C4-2B (cell line): ENCODE measurements at regions not wholly inside any gene's neighbourhood (a gene's known extent, or its start where the extent isn't known, plus 50 kb on each side); places are given as distances from the start of the nearest gene placed in this dataset.

Experiments used
- H3K27ac ChIP-seq: fragments of 450-650 bp; 2 replicates; pipeline ENCODE4 v1.5.1; 2017
- CTCF ChIP-seq: fragments of 450-650 bp; conservative IDR thresholded peaks from 2 replicates; pipeline ENCODE4 v1.5.1; 2017; ENCODE audit warnings: mild to moderate bottlenecking
- ZFX ChIP-seq: fragments of 450-650 bp; IDR thresholded peaks from 2 replicates; pipeline ENCODE4 v1.6.1; 2017

DNA sequence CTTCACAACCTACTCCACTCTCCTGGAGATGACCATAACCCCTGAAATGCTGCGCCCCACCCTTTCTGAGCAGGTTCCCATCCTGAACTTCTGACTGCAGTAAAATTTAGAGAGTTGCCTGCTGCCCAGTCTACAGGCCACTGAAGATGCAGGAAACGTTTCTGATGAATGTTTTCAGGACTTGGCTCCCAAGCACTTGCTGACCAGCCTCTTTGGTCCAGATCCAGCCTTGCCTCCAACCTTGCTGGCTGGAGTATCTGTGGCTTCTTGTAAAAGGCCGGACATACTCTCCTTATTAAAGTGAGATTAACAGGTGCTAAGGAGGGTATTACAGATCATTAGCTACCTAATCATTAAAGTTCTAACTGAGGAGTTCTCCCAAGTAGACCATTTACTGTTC lies 70.3 kb upstream of the STXBP6 start:
- no peak overlapping the region for H3K27ac ChIP-seq
- TF ChIP-seq CTCF, result no peak

DNA sequence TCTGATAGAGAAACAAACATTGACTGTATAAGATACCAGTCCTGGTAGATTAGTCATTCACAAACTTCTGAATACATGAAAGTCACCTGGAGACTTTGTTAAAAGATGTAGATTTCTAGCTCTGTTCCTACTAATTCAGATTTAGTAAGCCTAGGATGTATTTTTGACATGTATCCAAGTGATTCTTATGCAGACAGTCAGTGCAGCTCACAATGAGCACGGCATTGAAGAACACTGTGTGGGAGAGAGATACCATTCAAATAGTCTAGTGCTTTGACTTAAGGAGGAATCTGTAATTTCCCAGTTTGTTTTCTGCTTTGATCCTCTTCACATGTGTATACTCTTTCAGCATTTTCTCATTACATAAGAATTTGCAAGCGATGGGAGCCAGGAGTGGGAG lies 68.7 kb upstream of the STXBP6 start:
- TF ChIP-seq CTCF (no peak), ZFX (no peak)
- no peak overlapping the region for H3K27ac ChIP-seq

GRCh38 chr14:25117342-25117741 lies 67.4 kb upstream of the STXBP6 start:
- H3K27ac ChIP-seq, result no peak overlapping the region
- TF ChIP-seq ZFX, result no peak
- no peak for TF ChIP-seq CTCF

GRCh38 chr14:25116607-25117006 lies 66.7 kb upstream of the STXBP6 start:
- no peak overlapping the region for H3K27ac ChIP-seq
- no peak for TF ChIP-seq CTCF
- TF ChIP-seq ZFX, result no peak

- TF ChIP-seq ZFX (no peak), CTCF (no peak)
- no peak overlapping the region for H3K27ac ChIP-seq
Measured at GRCh38 chr14:25113394-25113793, 63.4 kb upstream of the STXBP6 start.

DNA sequence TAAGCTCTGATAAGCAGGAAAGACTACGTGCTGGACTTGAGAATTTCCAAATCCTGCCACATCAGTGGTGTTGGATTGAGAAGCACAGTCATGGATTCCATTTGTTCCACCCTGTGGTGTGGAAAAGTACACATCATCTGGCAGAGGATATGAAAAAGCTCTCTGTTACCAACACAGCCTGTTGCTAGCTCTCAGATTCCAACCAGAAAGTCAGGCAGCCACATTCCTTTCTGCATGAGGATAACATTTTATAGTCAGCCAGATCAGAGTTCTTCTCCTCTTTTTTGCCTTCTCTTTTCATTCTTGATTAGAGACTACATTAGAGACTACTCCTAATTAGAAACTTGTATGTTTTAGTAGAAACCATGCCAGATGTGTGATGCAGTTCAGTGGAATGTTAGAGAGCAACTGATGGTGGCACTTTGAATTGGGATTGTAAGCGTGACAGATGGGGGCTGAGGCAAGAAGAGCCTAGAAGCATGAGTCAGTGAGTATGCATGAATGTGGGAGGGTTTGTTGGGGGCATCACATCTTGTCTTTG lies 61.2 kb upstream of the STXBP6 start:
- no peak for TF ChIP-seq CTCF
- no peak for TF ChIP-seq ZFX
- H3K27ac ChIP-seq, result no peak overlapping the region

- TF ChIP-seq CTCF (no peak), ZFX (no peak)
- no peak overlapping the region for H3K27ac ChIP-seq
Measured at GRCh38 chr14:25110106-25110505, 60.2 kb upstream of the STXBP6 start.
